Spleen (tissue), 11 donors: ENCODE measurements at regions not wholly inside any gene's neighbourhood (a gene's known extent, or its start where the extent isn't known, plus 50 kb on each side); places are given as distances from the start of the nearest gene placed in this dataset.

Source experiments
- DNase-seq: peaks from one replicate; pipeline ENCODE4 v3.0.0-alpha.2; 2020
- H3K27ac ChIP-seq, 8 donors: fragments of 200-600 bp; sonication (generic) in 7 of 8; 1 replicate in 4 of 8; 2 replicates in 4 of 8; pipeline versions ENCODE4 v1.5.0 to v1.8.0; 2016 to 2021; ENCODE audit warnings: inconsistent platforms in 4 of 8, mild to moderate bottlenecking in 4 of 8, moderate library complexity in 1 of 8
- H3K27me3 ChIP-seq, 7 donors: fragments of 200-600 bp; sonication (generic) in 6 of 7; replicated peaks in 1 of 7; 1 replicate in 4 of 7; 2 replicates in 3 of 7; pipeline versions ENCODE4 v1.5.0 to v1.8.0; 2016 to 2021; ENCODE audit warnings: inconsistent platforms in 3 of 7, mild to moderate bottlenecking in 1 of 7
- H3K36me3 ChIP-seq, 6 donors: fragments of 200-600 bp; sonication (generic) in 5 of 6; 1 replicate in 4 of 6; 2 replicates in 2 of 6; pipeline versions ENCODE4 v1.5.0 to v1.8.0; 2016 to 2021; ENCODE audit warnings: inconsistent platforms in 2 of 6
- H3K4me1 ChIP-seq, 6 donors: fragments of 200-600 bp; sonication (generic) in 5 of 6; 1 replicate in 3 of 6; 2 replicates in 3 of 6; pipeline versions ENCODE4 v1.5.0 to v1.8.0; 2016 to 2021; ENCODE audit warnings: inconsistent platforms in 3 of 6
- H3K4me3 ChIP-seq, 8 donors: fragments of 200-600 bp; sonication (generic) in 7 of 8; 1 replicate in 4 of 8; 2 replicates in 4 of 8; pipeline versions ENCODE4 v1.5.0 to v1.8.0; 2016 to 2021; ENCODE audit warnings: inconsistent platforms in 4 of 8, mild to moderate bottlenecking in 4 of 8, moderate library complexity in 2 of 8
- H3K9me3 ChIP-seq, 8 donors: fragments of 200-600 bp; sonication (generic) in 7 of 8; 1 replicate in 4 of 8; 2 replicates in 4 of 8; pipeline versions ENCODE4 v1.5.0 to v1.8.0; 2016 to 2021; ENCODE audit warnings: inconsistent platforms in 4 of 8
- CTCF ChIP-seq, 11 experiments: fragments of 200-600 bp in 7 of 11; fragments of 450-650 bp in 4 of 11; sonication (generic) in 4 of 11; IDR thresholded peaks in 8 of 11; conservative IDR thresholded peaks in 3 of 11; 1 replicate in 7 of 11; 2 replicates in 4 of 11; pipeline versions ENCODE4 v1.4.0 to v1.8.0; 2016 to 2021; ENCODE audit warnings: antibody characterized with exemption in 11 of 11, inconsistent platforms in 4 of 11, mild to moderate bottlenecking in 1 of 11
- POLR2A ChIP-seq, 3 donors: fragments of 450-650 bp; IDR thresholded peaks; one replicate each; pipeline ENCODE4 v1.5.1; 2017; ENCODE audit warnings: antibody characterized with exemption in 3 of 3, mild to moderate bottlenecking in 1 of 3
- POLR2AphosphoS5 ChIP-seq, 3 donors: sonication (generic); formaldehyde crosslinking; IDR thresholded peaks; one replicate each; pipeline ENCODE4 v1.5.1; 2017; ENCODE audit warnings: antibody characterized with exemption in 3 of 3
- WGBS, 5 donors: extraction: QIAGEN DNeasy Blood & Tissue Kit in 3 of 5; methylation state at CpG; one replicate each; pipeline versions ENCODE4 v1.1.5 to v1.1.7; 2013 to 2018; 5-methylcytosine and 5-hydroxymethylcytosine counted together
- intact Hi-C: fragments of 100-400 bp; cut with DNase I; formaldehyde crosslinking; loops from one replicate; pipeline ENCODE4 v1.15.0; 2023; ENCODE audit warnings: low total_unique reads
- donor health status: healthy with polysubstance abuse.
- donor health status: DM: no; HTN: no; CAD: no; lungs with moderate emphysema.
- donor health status: DM: no; HTN: no; CAD: no.
- donor health status: Bipolar disorder and iron deficiency.
- donor health status: healthy.
- donor health status: DM: no; HTN: no; CAD: no.
- donor health status: DM: yes; HTN: yes; CAD: no.

GRCh38 chr15:25535866-25536265 lies 97.0 kb upstream of the UBE3A start:
- Histone ChIP-seq H3K4me1 (no peaks in the 10 kb centered on the region), H3K36me3 (no peaks in the 10 kb centered on the region), H3K27me3 (no peaks in the 10 kb centered on the region), H3K27ac (no peak overlapping the region), H3K9me3 (peaks cover 0 to 16% (median 0%) of the 10 kb centered on the region in 8 donors), H3K4me3 (no peak overlapping the region)
- 81 to 88% (median 87%) methylated on average over 5 of the region's 5 CpGs for WGBS, 5 donors
- no peak for TF ChIP-seq POLR2A (IDR thresholded peaks at IDR 0.05)
- no peak for TF ChIP-seq CTCF (IDR thresholded peaks at IDR 0.05 in 8 of 11, conservative IDR thresholded peaks at IDR 0.05 in 3 of 11)
- TF ChIP-seq POLR2AphosphoS5 (IDR thresholded peaks at IDR 0.05), result no peak
- no peak for DNase-seq
- intact Hi-C loops, result no loop called here

- no peaks in the 10 kb centered on the region for H3K27me3 ChIP-seq
- no peak for DNase-seq
- no peaks in the 10 kb centered on the region for H3K4me1 ChIP-seq
- 85 to 93% (median 89%) methylated on average over 6 of the region's 6 CpGs for WGBS, 5 donors
- intact Hi-C loops, result no loop called here
- no peaks in the 10 kb centered on the region for H3K36me3 ChIP-seq
- no peak overlapping the region for H3K4me3 ChIP-seq
- no peak overlapping the region for H3K27ac ChIP-seq
- TF ChIP-seq POLR2AphosphoS5 (IDR thresholded peaks at IDR 0.05), result no peak
- TF ChIP-seq CTCF (IDR thresholded peaks at IDR 0.05 in 8 of 11, conservative IDR thresholded peaks at IDR 0.05 in 3 of 11), result no peak
- TF ChIP-seq POLR2A (IDR thresholded peaks at IDR 0.05), result no peak
- peaks cover 0 to 31% (median 7%) of the 10 kb centered on the region in 8 donors for H3K9me3 ChIP-seq
These were observed 95.5 kb upstream of the UBE3A start for GRCh38 chr15:25534293-25534692.

- no peak for DNase-seq
- Histone ChIP-seq H3K4me3 (no peak overlapping the region), H3K36me3 (no peaks in the 10 kb centered on the region), H3K4me1 (no peaks in the 10 kb centered on the region), H3K27me3 (no peaks in the 10 kb centered on the region), H3K9me3 (peaks cover 0 to 31% (median 7%) of the 10 kb centered on the region in 8 donors), H3K27ac (no peak overlapping the region)
- WGBS, 5 donors, result 72 to 84% (median 75%) methylated on average over 4 of the region's 4 CpGs
- intact Hi-C loops, result no loop called here
- no peak for TF ChIP-seq POLR2A (IDR thresholded peaks at IDR 0.05)
- TF ChIP-seq CTCF (IDR thresholded peaks at IDR 0.05 in 8 of 11, conservative IDR thresholded peaks at IDR 0.05 in 3 of 11), result no peak
- TF ChIP-seq POLR2AphosphoS5 (IDR thresholded peaks at IDR 0.05), result no peak
These were observed 93.7 kb upstream of the UBE3A start for GRCh38 chr15:25532269-25533140.

- Histone ChIP-seq H3K27me3 (no peaks in the 10 kb centered on the region), H3K36me3 (no peaks in the 10 kb centered on the region), H3K4me1 (no peaks in the 10 kb centered on the region), H3K9me3 (peaks cover 0 to 29% (median 10%) of the 10 kb centered on the region in 8 donors), H3K4me3 (no peak overlapping the region), H3K27ac (no peak overlapping the region)
- intact Hi-C loops, result no loop called here
- 60 to 98% (median 92%) methylated on average over 3 of the region's 3 CpGs for WGBS, 5 donors
- TF ChIP-seq POLR2A (IDR thresholded peaks at IDR 0.05) (no peak), CTCF (IDR thresholded peaks at IDR 0.05 in 8 of 11, conservative IDR thresholded peaks at IDR 0.05 in 3 of 11) (no peak), POLR2AphosphoS5 (IDR thresholded peaks at IDR 0.05) (no peak)
- DNase-seq, result no peak
These were observed 91.0 kb upstream of the UBE3A start for GRCh38 chr15:25529774-25530173.
